H9 (cell line): ENCODE measurements at regions not wholly inside any gene's neighbourhood (a gene's known extent, or its start where the extent isn't known, plus 50 kb on each side); places are given as distances from the start of the nearest gene placed in this dataset.
A peak's percentile ranks its signal among the peaks of the same experiment; 100 is the strongest.

Source experiments
- DNase-seq: peaks from one replicate; pipeline ENCODE4 v3.0.0-alpha.2; 2017
- H2AFZ ChIP-seq: one replicate; pipeline ENCODE4 v1.6.1; 2013; ENCODE audit warnings: mild to moderate bottlenecking, low read length, control low read depth, moderate library complexity
- H2AK5ac ChIP-seq: 2 replicates; pipeline ENCODE4 v1.6.1; 2013; ENCODE audit warnings: low read length, control low read depth, mixed read lengths; ENCODE audit not compliant: insufficient read length
- H2BK120ac ChIP-seq: one replicate; pipeline ENCODE4 v1.6.1; 2013; ENCODE audit warnings: low read depth, mild to moderate bottlenecking, low read length, control low read depth, inconsistent platforms; ENCODE audit not compliant: poor library complexity, severe bottlenecking
- H2BK12ac ChIP-seq: 2 replicates; pipeline ENCODE4 v1.6.1; 2013; ENCODE audit warnings: low read length, control low read depth, mixed read lengths, low read depth; ENCODE audit not compliant: insufficient read length
- H2BK15ac ChIP-seq: 2 replicates; pipeline ENCODE4 v1.6.1; 2013; ENCODE audit warnings: low read depth, low read length, control low read depth
- H2BK20ac ChIP-seq: one replicate; pipeline ENCODE4 v1.6.1; 2013; ENCODE audit warnings: low read depth, mild to moderate bottlenecking, low read length, control low read depth, inconsistent platforms; ENCODE audit not compliant: poor library complexity, severe bottlenecking
- H2BK5ac ChIP-seq: 2 replicates; pipeline ENCODE4 v1.6.1; 2013; ENCODE audit warnings: low read length, control low read depth, mixed read lengths; ENCODE audit not compliant: insufficient read length
- H3K14ac ChIP-seq: 2 replicates; pipeline ENCODE4 v1.6.1; 2013; ENCODE audit warnings: low read length, control low read depth; ENCODE audit not compliant: insufficient read depth
- H3K18ac ChIP-seq: 2 replicates; pipeline ENCODE4 v1.6.1; 2013; ENCODE audit warnings: low read depth, mild to moderate bottlenecking, mixed read lengths, low read length, control low read depth; ENCODE audit not compliant: insufficient read length
- H3K23ac ChIP-seq: 2 replicates; pipeline ENCODE4 v1.6.1; 2013; ENCODE audit warnings: low read length, control low read depth, mixed read lengths, low read depth; ENCODE audit not compliant: insufficient read length
- H3K23me2 ChIP-seq: 2 replicates; pipeline ENCODE4 v1.6.1; 2013; ENCODE audit warnings: low read depth, mild to moderate bottlenecking, mixed read lengths, low read length, control low read depth; ENCODE audit not compliant: insufficient read length, poor library complexity, severe bottlenecking
- H3K27ac ChIP-seq: 2 replicates; pipeline ENCODE4 v1.5.1; 2013; ENCODE audit warnings: low read length, control low read depth, mixed read lengths, low read depth; ENCODE audit not compliant: insufficient read length
- H3K27me3 ChIP-seq: 2 replicates; pipeline ENCODE4 v1.6.1; 2013; ENCODE audit warnings: low read length, control low read depth, inconsistent platforms; ENCODE audit not compliant: insufficient read depth
- H3K4ac ChIP-seq: 2 replicates; pipeline ENCODE4 v1.6.1; 2013; ENCODE audit warnings: low read depth, mild to moderate bottlenecking, control low read depth, inconsistent platforms, low read length, moderate library complexity
- H3K4me1 ChIP-seq: 2 replicates; pipeline ENCODE4 v1.6.1; 2013; ENCODE audit warnings: low read length, control low read depth, inconsistent platforms; ENCODE audit not compliant: insufficient read depth
- H3K4me2 ChIP-seq: 2 replicates; pipeline ENCODE4 v1.6.1; 2013; ENCODE audit warnings: low read length, control low read depth, mixed read lengths; ENCODE audit not compliant: insufficient read length, insufficient read depth
- H3K56ac ChIP-seq: 2 replicates; pipeline ENCODE4 v1.6.1; 2013; ENCODE audit warnings: low read depth, mild to moderate bottlenecking, mixed read lengths, low read length, control low read depth; ENCODE audit not compliant: insufficient read length
- H3K79me1 ChIP-seq: 2 replicates; pipeline ENCODE4 v1.6.1; 2013; ENCODE audit warnings: low read depth, mild to moderate bottlenecking, moderate library complexity, low read length, control low read depth, inconsistent platforms; ENCODE audit not compliant: insufficient read depth, poor library complexity, severe bottlenecking
- H3K79me2 ChIP-seq: 2 replicates; pipeline ENCODE4 v1.6.1; 2013; ENCODE audit warnings: low read length, control low read depth, inconsistent platforms; ENCODE audit not compliant: insufficient read depth
- H3K9ac ChIP-seq: 2 replicates; pipeline ENCODE4 v1.6.1; 2013; ENCODE audit warnings: low read length, control low read depth, mixed read lengths; ENCODE audit not compliant: insufficient read length; ENCODE audit errors: extremely low read depth
- H3K9me3 ChIP-seq: one replicate; pipeline ENCODE4 v1.6.1; 2013; ENCODE audit warnings: low read depth, low read length, inconsistent platforms; ENCODE audit not compliant: control insufficient read depth
- H3T11ph ChIP-seq: one replicate; pipeline ENCODE4 v1.6.1; 2013; ENCODE audit warnings: mild to moderate bottlenecking, low read length, control low read depth, inconsistent platforms
- H4K20me1 ChIP-seq: one replicate; pipeline ENCODE4 v1.6.1; 2013; ENCODE audit not compliant: control insufficient read depth, insufficient read length, insufficient read depth
- H4K5ac ChIP-seq: 2 replicates; pipeline ENCODE4 v1.6.1; 2013; ENCODE audit warnings: low read depth, mild to moderate bottlenecking, mixed read lengths, low read length, control low read depth; ENCODE audit not compliant: insufficient read length
- H4K8ac ChIP-seq: replicated peaks from 2 replicates; pipeline ENCODE4 v1.6.1; 2013; ENCODE audit warnings: low read length, control low read depth, mixed read lengths, low read depth; ENCODE audit not compliant: insufficient read length
- H4K91ac ChIP-seq: 2 replicates; pipeline ENCODE4 v1.6.1; 2013; ENCODE audit warnings: low read depth, mild to moderate bottlenecking, moderate library complexity, mixed read lengths, low read length, control low read depth; ENCODE audit not compliant: insufficient read length
- H3K27ac Mint-ChIP-seq, 3 experiments: 2 replicates in 2 of 3; 3 replicates in 1 of 3; pipeline ENCODE4 v1.8.0; 2020 to 2021; ENCODE audit warnings: mixed read lengths in 3 of 3, mild to moderate bottlenecking in 1 of 3, moderate library complexity in 1 of 3
- H3K27me3 Mint-ChIP-seq: 2 replicates; pipeline ENCODE4 v1.8.0; 2021; ENCODE audit warnings: low read depth, mild to moderate bottlenecking, moderate library complexity, mixed read lengths
- H3K36me3 Mint-ChIP-seq, 3 experiments: 2 replicates in 2 of 3; 3 replicates in 1 of 3; pipeline ENCODE4 v1.8.0; 2020 to 2021; ENCODE audit warnings: low read depth in 3 of 3, mixed read lengths in 3 of 3; ENCODE audit not compliant: insufficient read depth in 1 of 3
- H3K4me1 Mint-ChIP-seq, 2 experiments: 2 replicates each; pipeline ENCODE4 v1.8.0; 2020; ENCODE audit warnings: mixed read lengths in 2 of 2
- H3K4me3 Mint-ChIP-seq, 2 experiments: 2 replicates in 1 of 2; 3 replicates in 1 of 2; pipeline ENCODE4 v1.8.0; 2020 to 2021; ENCODE audit warnings: mild to moderate bottlenecking in 2 of 2, mixed read lengths in 2 of 2, moderate library complexity in 1 of 2
- H3K9me3 Mint-ChIP-seq, 2 experiments: 2 replicates in 1 of 2; 3 replicates in 1 of 2; pipeline ENCODE4 v1.8.0; 2020; ENCODE audit warnings: mild to moderate bottlenecking in 2 of 2, mixed read lengths in 2 of 2, moderate library complexity in 1 of 2
- CTCF ChIP-seq: fragments of 200-600 bp; sonication (generic); conservative IDR thresholded peaks from 3 replicates; pipeline ENCODE4 v1.8.0; 2021; ENCODE audit warnings: antibody characterized with exemption, mild to moderate bottlenecking
- WGBS: extraction: QIAGEN DNeasy Blood & Tissue Kit; methylation state at CpG from one replicate; pipeline ENCODE4 v1.1.7; 2013; ENCODE audit warnings: missing lambda C conversion rate, low lambda C conversion rate, mixed read lengths; ENCODE audit not compliant: insufficient read length; ENCODE audit errors: extremely low coverage; 5-methylcytosine and 5-hydroxymethylcytosine counted together

- peaks cover 0 to 16% (median 0%) of the 10 kb centered on the region in 3 experiments; a peak in 4 of 7 replicates for H3K36me3 Mint-ChIP-seq
- H3K79me2 ChIP-seq: no peaks in the 10 kb centered on the region
- no peak overlapping the region for H2AK5ac ChIP-seq
- H2BK12ac ChIP-seq: no peak overlapping the region
- no peak overlapping the region for H3K56ac ChIP-seq
- no peak overlapping the region for H2AFZ ChIP-seq
- peaks cover 17 to 26% of the 10 kb centered on the region in 2 experiments for H3K4me1 Mint-ChIP-seq
- no peaks in the 10 kb centered on the region for H3K79me1 ChIP-seq
- no peak overlapping the region for H2BK120ac ChIP-seq
- H4K5ac ChIP-seq: no peak overlapping the region
- peaks cover 8 to 10% of the 10 kb centered on the region in 2 experiments for H3K9me3 Mint-ChIP-seq
- no peak overlapping the region for H2BK20ac ChIP-seq
- no peak overlapping the region for H3T11ph ChIP-seq
- no peak overlapping the region for H3K14ac ChIP-seq
- no peak overlapping the region for H3K18ac ChIP-seq
- H4K91ac ChIP-seq: no peak overlapping the region
- H3K4me1 ChIP-seq: peaks cover 5% of the 10 kb centered on the region; the same call in 1 of the 2 replicates
- no peak overlapping the region for H3K23ac ChIP-seq
- peaks cover 46% of the 10 kb centered on the region for H3K27me3 Mint-ChIP-seq
- TF ChIP-seq CTCF: no peak
- no peaks in the 10 kb centered on the region for H3K23me2 ChIP-seq
- H3K9me3 ChIP-seq: no peaks in the 10 kb centered on the region
- H3K4ac ChIP-seq: no peak overlapping the region
- no peak overlapping the region for H4K8ac ChIP-seq
- H3K27me3 ChIP-seq: no peaks in the 10 kb centered on the region
- no CpG with 5 or more reads among the region's 3 CpGs for WGBS
- peak; percentile 11 for DNase-seq
- H3K9ac ChIP-seq: no peak overlapping the region
- no peak overlapping the region for H2BK15ac ChIP-seq
- no peaks in the 10 kb centered on the region for H4K20me1 ChIP-seq
- no peak overlapping the region for H2BK5ac ChIP-seq
- no peak overlapping the region for H3K27ac ChIP-seq
- H3K4me2 ChIP-seq: no peak overlapping the region
- no peak overlapping the region for H3K4me3 Mint-ChIP-seq
- H3K27ac Mint-ChIP-seq: no peak overlapping the region
Measured at GRCh38 chr1:18540136-18540765, 59.5 kb downstream of the KLHDC7A start.
